Adrenal gland (tissue), 9 donors: ENCODE measurements at regions not wholly inside any gene's neighbourhood (a gene's known extent, or its start where the extent isn't known, plus 50 kb on each side); places are given as distances from the start of the nearest gene placed in this dataset.

Source experiments
- DNase-seq, 7 donors: peaks; one replicate each; pipeline ENCODE4 v3.0.0-alpha.2; 2019 to 2020
- H3K27ac ChIP-seq, 5 donors: fragments of 200-600 bp; sonication (generic) in 4 of 5; 1 replicate in 3 of 5; 2 replicates in 2 of 5; pipeline versions ENCODE4 v1.5.1 to v1.8.0; 2016 to 2020; ENCODE audit warnings: mild to moderate bottlenecking in 1 of 5
- H3K27me3 ChIP-seq: fragments of 200-600 bp; 2 replicates; pipeline ENCODE4 v1.8.0; 2021
- H3K36me3 ChIP-seq, 2 donors: fragments of 200-600 bp; replicated peaks in 1 of 2; 1 replicate in 1 of 2; 2 replicates in 1 of 2; pipeline versions ENCODE4 v1.5.1 to v1.8.0; 2018 to 2022
- H3K4me1 ChIP-seq, 2 donors: fragments of 200-600 bp; replicated peaks in 1 of 2; 1 replicate in 1 of 2; 2 replicates in 1 of 2; pipeline versions ENCODE4 v1.5.1 to v1.8.0; 2018 to 2021
- H3K4me3 ChIP-seq, 4 donors: fragments of 200-600 bp; sonication (generic) in 3 of 4; one replicate each; pipeline ENCODE4 v1.5.1; 2016 to 2018
- H3K9me3 ChIP-seq, 3 donors: fragments of 200-600 bp; sonication (generic) in 1 of 3; replicated peaks in 1 of 3; 1 replicate in 2 of 3; 2 replicates in 1 of 3; pipeline versions ENCODE4 v1.5.1 to v1.8.0; 2016 to 2021
- POLR2A ChIP-seq, 2 donors: fragments of 450-650 bp; IDR thresholded peaks; one replicate each; pipeline ENCODE4 v1.6.1; 2017; ENCODE audit warnings: antibody characterized with exemption in 2 of 2, mild to moderate bottlenecking in 2 of 2, moderate library complexity in 1 of 2
- WGBS, 4 donors: extraction: QIAGEN DNeasy Blood & Tissue Kit in 2 of 4; methylation state at CpG; one replicate each; pipeline versions ENCODE4 v1.1.5 to v1.1.7; 2013 to 2017; 5-methylcytosine and 5-hydroxymethylcytosine counted together
- intact Hi-C, 2 donors: fragments of 100-400 bp; cut with DNase I; formaldehyde crosslinking; loops; one replicate each; pipeline versions ENCODE4 v1.14.1 to v1.15.0; 2022 to 2023
- TF ChIP-seq, protein P1 (sequence below), 6 experiments: fragments of 450-650 bp in 4 of 6; fragments of 200-600 bp in 2 of 6; sonication (generic) in 1 of 6; IDR thresholded peaks; 1 replicate in 5 of 6; 2 replicates in 1 of 6; pipeline versions ENCODE4 v1.5.1 to v1.8.0; 2016 to 2021; ENCODE audit warnings: antibody characterized with exemption in 6 of 6, mild to moderate bottlenecking in 2 of 6, moderate library complexity in 1 of 6
- donor health status: healthy with polysubstance abuse.
- donor health status: Bipolar disorder and iron deficiency.
- donor health status: DM: yes; HTN: yes; CAD: no.
- donor health status: DM: no; HTN: no; CAD: no.
- donor health status: DM: no; HTN: no; CAD: no.

DNA sequence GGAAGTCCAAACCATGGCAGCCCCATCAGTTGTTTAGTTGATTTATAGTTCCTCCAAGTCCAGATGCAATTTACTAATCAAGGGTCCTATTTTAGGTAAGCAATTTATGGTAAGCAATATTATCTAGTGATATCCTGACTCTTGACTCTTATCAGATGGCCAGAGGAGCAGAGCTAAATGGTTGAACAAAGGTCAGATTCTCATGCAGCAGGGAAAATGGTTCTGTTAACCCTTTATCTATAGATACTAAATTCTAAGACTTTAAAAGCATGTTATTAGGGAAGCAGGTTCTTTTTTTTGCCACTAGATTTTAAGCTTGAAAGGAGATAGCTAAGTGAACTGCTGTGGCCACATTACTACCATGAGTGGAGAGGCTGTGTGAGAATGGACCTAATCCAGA, 427.1 kb upstream of the FBXO33 start:
- TF ChIP-seq, protein P1, sequence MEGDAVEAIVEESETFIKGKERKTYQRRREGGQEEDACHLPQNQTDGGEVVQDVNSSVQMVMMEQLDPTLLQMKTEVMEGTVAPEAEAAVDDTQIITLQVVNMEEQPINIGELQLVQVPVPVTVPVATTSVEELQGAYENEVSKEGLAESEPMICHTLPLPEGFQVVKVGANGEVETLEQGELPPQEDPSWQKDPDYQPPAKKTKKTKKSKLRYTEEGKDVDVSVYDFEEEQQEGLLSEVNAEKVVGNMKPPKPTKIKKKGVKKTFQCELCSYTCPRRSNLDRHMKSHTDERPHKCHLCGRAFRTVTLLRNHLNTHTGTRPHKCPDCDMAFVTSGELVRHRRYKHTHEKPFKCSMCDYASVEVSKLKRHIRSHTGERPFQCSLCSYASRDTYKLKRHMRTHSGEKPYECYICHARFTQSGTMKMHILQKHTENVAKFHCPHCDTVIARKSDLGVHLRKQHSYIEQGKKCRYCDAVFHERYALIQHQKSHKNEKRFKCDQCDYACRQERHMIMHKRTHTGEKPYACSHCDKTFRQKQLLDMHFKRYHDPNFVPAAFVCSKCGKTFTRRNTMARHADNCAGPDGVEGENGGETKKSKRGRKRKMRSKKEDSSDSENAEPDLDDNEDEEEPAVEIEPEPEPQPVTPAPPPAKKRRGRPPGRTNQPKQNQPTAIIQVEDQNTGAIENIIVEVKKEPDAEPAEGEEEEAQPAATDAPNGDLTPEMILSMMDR (IDR thresholded peaks at IDR 0.05), result no peak
- no peak for TF ChIP-seq POLR2A (IDR thresholded peaks at IDR 0.05)
- no peak for DNase-seq
- H3K4me3 ChIP-seq, result no peak overlapping the region
- no peaks in the 10 kb centered on the region for H3K36me3 ChIP-seq
- H3K27ac ChIP-seq, result no peak overlapping the region
- intact Hi-C loops, result no loop called here
- no peaks in the 10 kb centered on the region for H3K4me1 ChIP-seq
- no peaks in the 10 kb centered on the region for H3K27me3 ChIP-seq
- H3K9me3 ChIP-seq, result no peaks in the 10 kb centered on the region

DNA sequence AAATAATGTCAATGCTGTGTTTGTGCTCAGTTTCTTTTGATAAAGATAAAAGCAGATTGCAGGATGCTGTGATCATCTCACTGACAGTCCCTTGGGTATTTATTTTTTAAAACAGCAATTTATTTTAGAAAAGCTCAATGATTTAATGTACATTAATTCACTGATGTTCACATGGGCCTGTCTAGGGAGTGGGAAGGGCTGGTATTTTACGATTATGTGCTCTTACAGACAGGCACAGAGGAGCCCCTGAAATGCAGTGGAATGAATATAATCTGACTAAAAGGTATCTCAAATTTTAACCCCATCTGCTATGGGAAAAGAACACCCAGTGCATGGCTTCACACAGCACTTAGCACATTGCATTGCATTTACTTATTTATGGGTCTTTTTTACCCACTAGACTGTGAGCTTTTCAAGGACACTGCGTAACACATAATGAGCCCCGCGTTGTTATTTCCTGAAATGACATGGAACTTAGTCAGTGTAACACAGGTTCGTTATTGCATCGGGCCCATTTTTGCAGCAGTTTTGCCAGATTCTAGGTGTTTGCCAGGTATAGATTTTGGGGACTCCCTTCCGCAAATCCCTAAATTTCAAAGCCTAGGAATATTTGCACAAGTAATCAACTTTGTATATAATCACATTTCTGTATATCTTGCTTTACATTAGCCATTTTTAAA, 425.3 kb upstream of the FBXO33 start:
- Histone ChIP-seq H3K4me3 (no peak overlapping the region), H3K36me3 (no peaks in the 10 kb centered on the region)

DNA sequence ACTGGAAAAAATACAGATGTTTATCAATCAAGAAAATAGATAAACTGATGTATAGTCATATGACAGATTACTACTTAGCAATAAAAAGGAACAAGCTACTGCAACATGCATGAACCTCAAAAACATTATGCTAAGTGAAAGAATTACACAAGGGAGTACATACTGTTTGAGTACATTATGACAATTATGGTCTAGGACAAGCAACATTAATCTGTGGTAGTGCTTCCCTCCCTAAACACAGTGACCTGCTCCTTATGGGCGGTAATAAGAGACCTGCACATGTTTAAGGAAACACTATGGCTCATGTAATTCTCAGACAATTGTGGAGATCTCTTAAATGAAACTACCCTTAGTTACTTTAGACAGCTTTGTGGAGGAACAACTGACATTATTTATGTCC, 421.2 kb upstream of the FBXO33 start:
- WGBS, 4 donors, result 79 to 93% (median 82%) methylated on average over 1 of the region's 1 CpG
- TF ChIP-seq POLR2A (IDR thresholded peaks at IDR 0.05), result no peak
- TF ChIP-seq, protein P1 (IDR thresholded peaks at IDR 0.05), result no peak
- intact Hi-C loops, result no loop called here
- Histone ChIP-seq H3K27me3 (no peaks in the 10 kb centered on the region), H3K27ac (no peak overlapping the region), H3K36me3 (no peaks in the 10 kb centered on the region), H3K9me3 (no peaks in the 10 kb centered on the region), H3K4me1 (no peaks in the 10 kb centered on the region), H3K4me3 (no peak overlapping the region)
- DNase-seq, result no peak

More for the DNA sequence above, 425.3 kb upstream of the FBXO33 start:
- H3K9me3 ChIP-seq, result no peaks in the 10 kb centered on the region
- no peaks in the 10 kb centered on the region for H3K27me3 ChIP-seq
- DNase-seq, result no peak
- TF ChIP-seq, protein P1 (IDR thresholded peaks at IDR 0.05), result no peak
- no peak for TF ChIP-seq POLR2A (IDR thresholded peaks at IDR 0.05)
- 63 to 72% (median 68%) methylated on average over 7 of the region's 7 CpGs for WGBS, 4 donors
- intact Hi-C loops, result no loop called here
- H3K4me1 ChIP-seq, result no peaks in the 10 kb centered on the region
- no peak overlapping the region for H3K27ac ChIP-seq

DNA sequence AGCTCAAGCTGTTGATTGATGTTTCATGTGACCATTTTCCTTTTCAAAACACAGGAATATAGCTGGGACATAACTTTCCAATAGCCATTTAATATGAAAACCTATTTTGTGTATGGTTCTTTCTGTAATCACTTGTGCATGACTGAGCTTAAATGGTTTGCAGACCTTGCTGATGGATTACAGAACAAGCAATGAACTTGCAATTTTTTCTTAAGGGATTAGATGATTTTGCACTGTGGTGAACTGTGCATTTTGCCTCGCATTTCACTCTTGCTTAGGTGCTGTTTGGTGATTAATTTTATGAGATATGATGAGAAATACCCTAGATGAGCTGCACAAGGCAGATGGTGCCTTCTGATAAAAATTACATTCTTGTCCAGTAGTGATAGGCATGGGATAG, 419.0 kb upstream of the FBXO33 start:
- TF ChIP-seq, protein P1 (IDR thresholded peaks at IDR 0.05), result no peak
- no peak for TF ChIP-seq POLR2A (IDR thresholded peaks at IDR 0.05)
- H3K9me3 ChIP-seq, result no peaks in the 10 kb centered on the region
- intact Hi-C loops, result no loop called here
- no peak for DNase-seq
- H3K27ac ChIP-seq, result no peak overlapping the region
- H3K27me3 ChIP-seq, result no peaks in the 10 kb centered on the region
- WGBS, 4 donors, result 39 to 53% (median 45%) methylated on average over 1 of the region's 1 CpG
- H3K4me3 ChIP-seq, result no peak overlapping the region
- no peaks in the 10 kb centered on the region for H3K36me3 ChIP-seq
- H3K4me1 ChIP-seq, result no peaks in the 10 kb centered on the region
